Suprapubic skin (tissue), 3 donors: ENCODE measurements at regions not wholly inside any gene's neighbourhood (a gene's known extent, or its start where the extent isn't known, plus 50 kb on each side); places are given as distances from the start of the nearest gene placed in this dataset.

Experiments
- POLR2AphosphoS5 ChIP-seq, 3 donors: sonication (generic); formaldehyde crosslinking; IDR thresholded peaks; one replicate each; pipeline ENCODE4 v1.6.1; 2017; ENCODE audit warnings: antibody characterized with exemption in 3 of 3
- TF ChIP-seq, protein P1 (sequence below), 2 donors: fragments of 200-600 bp in 1 of 2; fragments of 450-650 bp in 1 of 2; sonication (generic) in 1 of 2; IDR thresholded peaks; one replicate each; pipeline ENCODE4 v1.5.1; 2016 to 2019; ENCODE audit warnings: antibody characterized with exemption in 2 of 2, mild to moderate bottlenecking in 1 of 2, moderate library complexity in 1 of 2

DNA sequence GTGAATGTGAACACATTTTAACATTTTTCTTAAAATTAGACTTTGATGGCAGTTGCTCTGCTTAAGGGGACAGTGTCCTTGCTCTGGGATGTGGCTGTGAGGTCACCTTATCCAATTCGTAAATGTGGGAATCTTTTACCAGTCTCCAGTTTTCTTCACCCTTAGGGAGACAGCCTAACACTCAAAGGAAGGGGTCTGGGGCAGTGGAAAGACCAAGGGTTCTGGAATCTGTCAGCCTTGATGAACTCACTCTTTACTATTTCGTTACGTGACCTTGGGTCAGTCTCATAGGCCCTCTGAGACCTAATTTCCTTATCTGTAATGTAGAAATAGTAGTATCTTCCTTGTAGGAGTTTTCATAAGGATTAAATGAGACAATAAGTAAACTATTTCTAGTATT lies 245.6 kb upstream of the ATP2B1 start:
- TF ChIP-seq POLR2AphosphoS5 (IDR thresholded peaks at IDR 0.05) = no peak
- TF ChIP-seq, protein P1, sequence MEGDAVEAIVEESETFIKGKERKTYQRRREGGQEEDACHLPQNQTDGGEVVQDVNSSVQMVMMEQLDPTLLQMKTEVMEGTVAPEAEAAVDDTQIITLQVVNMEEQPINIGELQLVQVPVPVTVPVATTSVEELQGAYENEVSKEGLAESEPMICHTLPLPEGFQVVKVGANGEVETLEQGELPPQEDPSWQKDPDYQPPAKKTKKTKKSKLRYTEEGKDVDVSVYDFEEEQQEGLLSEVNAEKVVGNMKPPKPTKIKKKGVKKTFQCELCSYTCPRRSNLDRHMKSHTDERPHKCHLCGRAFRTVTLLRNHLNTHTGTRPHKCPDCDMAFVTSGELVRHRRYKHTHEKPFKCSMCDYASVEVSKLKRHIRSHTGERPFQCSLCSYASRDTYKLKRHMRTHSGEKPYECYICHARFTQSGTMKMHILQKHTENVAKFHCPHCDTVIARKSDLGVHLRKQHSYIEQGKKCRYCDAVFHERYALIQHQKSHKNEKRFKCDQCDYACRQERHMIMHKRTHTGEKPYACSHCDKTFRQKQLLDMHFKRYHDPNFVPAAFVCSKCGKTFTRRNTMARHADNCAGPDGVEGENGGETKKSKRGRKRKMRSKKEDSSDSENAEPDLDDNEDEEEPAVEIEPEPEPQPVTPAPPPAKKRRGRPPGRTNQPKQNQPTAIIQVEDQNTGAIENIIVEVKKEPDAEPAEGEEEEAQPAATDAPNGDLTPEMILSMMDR (IDR thresholded peaks at IDR 0.05) = no peak
